ENCODE measurements at regions not wholly inside any gene's neighbourhood (a gene's known extent, or its start where the extent isn't known, plus 50 kb on each side); places are given as distances from the start of the nearest gene placed in this dataset.

DNA sequence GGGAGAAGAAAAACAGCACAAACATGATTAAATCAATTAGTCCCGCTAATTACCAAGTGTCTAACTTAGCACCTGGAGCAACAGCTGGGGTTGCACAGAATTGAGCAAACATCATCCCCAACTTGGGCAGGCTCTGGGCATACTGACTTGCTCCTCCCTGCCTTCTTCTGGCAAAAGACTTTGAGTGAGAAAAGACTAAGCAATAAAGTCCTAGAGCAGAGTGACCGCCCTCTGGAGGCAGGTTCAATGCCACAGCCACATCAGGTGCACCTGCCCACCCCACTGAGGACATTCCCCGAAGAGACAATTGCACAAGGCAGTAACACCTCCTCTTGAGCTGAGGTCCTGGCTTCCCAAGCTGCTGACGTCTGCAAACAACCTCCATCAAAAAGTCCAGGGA, 358.3 kb downstream of the SOX9 start:
- DNase-seq: no peak

DNA sequence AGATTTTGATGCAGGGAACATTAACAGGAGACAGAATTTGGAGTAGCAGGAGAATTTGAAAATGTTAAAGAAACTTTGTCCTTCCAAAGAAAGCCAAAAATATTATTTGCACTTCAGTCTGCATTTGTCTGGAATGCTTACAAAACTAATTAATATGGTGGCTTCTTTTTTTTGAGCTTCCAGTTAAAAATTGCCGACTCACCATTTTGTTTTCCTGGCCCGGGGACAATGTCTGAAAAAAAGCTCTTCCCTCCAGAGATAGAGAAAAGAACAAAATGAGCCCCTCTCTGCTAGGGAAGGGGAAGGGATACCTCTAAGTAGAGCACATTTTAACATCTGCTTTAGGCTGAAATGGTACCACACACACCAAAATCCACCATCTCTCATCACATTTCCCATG, 360.8 kb downstream of the SOX9 start:
- DNase-seq: no peak

DNA sequence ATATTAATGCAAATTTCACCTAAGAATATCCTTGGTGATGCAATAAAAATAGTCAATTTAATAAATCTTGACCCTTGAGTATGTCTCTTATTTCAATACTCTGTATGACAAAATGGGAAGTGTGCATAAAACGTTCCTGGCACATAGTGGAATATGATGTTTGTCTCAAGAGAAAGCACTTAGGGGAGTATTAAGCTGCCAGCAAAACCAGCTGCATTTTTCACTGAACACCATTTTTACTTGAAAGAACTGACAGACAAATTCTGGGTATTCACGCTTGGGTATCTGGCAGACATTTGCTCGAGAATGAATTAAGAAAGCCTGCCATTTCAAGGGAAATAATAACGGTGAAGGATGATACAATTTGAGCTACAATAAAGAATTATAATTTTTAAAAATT, 364.8 kb downstream of the SOX9 start:
- DNase-seq: no peak

DNA sequence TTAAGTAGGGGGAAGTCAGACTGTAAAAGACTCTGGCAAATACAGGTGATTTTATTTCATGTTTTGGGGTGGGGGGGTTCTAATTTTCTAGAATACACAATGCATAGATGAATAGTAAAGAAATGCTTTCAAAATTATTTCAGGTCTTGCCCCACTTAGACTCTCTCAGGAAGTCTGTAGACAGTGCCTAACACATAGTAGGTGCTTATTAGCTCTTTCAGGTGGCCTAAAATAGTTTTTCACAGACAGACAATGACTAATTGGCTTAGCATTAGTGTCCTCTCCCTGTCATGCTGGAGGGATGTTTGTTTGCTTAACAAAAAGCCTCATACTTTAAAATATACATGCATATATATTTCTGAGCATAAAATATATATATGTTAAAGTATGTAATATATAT, 366.0 kb downstream of the SOX9 start:
- DNase-seq: no peak

DNA sequence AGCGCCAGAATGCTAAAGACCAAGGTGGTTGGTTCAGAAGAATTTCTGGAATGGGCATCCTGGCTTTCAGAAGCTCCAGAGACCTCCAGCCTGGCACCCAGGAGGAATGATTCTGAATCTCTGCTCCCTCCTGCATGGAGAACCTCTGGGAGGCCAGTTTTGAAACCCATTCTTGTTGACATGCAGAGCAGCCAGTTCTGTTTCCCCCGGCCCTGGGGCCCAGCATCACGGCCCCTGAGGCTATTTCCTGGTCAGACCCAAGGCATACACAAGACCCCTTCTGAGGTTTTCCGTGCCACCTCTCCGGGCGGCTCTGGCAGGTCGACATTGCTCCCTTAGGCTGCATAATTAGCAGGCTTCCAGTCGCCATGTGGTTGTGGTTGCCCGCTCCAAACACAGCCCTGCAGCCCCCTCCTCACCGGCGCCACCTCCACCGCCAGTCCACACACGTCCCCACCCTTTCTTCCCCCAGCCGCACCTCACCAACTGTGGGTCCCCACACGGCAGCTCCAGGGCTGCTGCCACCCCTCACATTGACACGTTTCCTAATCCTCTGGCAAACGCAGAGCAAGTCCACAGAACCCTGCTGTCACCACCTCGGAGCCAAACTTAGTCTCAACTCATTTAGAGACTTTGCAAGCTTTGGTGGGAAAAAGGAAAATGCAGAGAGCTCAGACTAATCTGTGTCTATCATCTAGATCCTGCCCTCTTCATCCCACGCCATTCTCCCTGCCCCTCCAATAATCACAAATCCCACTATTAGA, 367.1 kb downstream of the SOX9 start:
- no peak for DNase-seq

DNA sequence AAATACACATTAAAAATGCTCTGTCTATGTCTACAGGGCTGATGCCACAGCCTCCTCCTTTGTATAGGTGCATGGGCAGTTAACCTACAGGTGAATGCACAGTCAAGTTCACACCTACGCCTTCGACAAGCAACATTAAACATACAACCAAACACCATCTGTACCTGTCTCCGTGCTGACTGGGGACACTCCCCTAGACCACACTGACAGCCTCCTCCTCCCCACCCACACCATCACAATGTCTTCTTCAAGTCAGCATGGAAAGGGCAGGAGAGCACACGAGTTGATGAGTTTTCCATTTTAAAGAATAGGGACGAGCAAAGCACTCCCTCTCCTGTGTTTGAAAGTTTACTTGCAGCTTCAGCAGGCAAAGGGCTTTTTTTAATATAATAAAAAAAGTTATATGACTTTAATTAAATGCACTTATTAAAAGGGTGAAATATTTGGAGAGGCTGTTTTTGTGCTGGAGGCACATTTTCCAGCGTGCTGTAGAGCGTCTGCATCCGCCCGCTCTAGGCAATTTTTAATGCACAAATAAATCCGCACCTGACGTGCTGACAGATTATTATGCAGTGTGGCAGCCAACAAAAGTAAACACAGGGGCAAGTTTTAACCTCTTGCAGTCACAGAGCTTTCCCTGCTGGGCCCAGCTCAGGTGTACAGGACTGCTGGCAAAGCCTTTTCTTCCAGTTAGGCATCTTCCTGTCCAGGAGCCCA, 367.9 kb downstream of the SOX9 start:
- no peak for DNase-seq

DNA sequence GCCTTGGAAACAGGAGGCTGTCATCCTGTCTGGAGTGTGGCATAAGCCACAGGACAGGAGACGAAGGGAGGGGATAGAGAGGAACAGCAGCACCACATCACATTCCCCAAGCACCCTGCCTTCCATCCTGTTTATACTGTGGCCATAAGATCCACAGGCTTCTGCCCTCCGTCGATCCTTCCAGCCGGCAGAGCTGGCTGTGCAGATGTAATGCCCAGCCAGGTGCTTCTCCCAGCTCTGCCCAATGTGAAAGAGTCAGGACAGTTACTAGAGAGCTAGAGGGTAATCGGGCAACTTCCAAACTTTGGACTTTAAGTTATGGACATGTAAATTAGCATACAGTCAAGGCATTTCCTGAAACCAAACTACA, 368.4 kb downstream of the SOX9 start:
- no peak for DNase-seq

DNA sequence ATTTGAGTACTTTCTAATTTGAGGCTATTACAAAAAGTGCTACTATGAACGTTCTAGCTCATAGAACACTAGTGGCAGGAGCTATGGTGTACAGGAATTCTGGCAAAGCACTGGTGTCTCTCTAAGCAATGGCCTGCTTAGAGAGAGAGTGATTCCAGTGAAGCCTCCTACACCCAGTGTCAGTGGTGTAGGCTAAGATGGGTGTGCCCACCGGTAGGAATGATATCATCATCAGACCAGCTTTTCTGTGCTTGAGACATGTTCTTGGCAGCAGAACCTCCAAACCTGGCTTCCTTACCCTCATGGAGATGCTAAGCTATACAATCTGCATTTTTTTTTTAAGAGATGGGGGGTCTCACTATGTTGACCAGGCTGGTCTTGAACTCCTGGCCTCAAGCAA, 370.3 kb downstream of the SOX9 start:
- DNase-seq: no peak

DNA sequence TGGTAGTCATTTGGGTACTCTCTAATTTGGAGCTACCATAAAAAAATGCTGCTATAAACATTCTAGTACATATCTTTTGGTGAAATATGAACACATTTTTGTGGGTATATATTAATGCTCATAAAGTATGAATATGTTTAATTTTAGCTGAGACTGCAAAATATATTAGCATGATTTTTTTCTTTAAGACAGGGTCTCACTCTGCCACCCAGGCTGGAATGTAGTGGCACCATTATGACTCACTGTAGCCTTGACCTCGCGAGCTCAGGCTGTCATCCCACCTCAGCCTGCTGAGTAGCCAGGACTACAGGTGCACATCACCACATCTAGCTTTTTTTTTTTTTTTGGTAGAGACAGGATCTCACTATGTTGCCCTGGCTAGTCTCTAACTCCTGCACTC, 371.7 kb downstream of the SOX9 start:
- no peak for DNase-seq

DNA sequence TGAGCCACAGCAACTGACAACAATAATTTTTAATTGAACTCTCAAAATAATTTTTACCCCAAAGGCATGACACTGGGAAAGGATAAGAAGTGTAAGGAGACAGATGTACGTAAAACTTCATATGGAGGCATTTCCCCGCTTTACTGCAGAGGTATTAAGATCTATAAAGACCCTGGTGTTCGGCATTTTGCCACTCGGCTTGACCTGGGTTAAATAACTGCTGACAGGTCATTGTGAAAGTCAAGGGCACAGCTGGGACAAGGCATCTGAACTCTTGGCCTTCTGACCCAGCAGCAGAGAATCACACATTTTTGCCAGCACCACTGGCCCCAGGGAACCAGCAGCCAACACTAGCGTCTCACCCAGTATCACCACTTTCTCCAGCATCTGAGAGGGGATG, 372.1 kb downstream of the SOX9 start:
- no peak for DNase-seq

DNA sequence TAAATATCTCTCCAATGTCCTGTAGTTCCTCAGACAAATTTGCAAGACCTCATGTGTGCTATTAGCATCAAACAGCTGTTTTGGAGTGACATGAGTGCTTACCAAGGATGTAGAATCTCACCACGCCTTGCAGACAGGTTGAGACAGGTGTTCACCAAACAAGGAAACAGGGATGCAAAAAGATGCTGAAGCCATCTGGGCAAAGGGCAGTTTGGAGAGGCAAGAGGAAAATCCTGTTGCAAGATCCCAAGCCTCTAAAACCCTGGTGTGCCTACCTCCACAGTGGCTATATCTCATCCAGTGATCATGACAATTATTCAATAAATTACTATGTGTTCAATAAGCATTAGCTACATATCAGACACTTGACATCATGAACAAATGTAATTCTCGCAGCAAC, 373.7 kb downstream of the SOX9 start:
- no peak for DNase-seq

DNA sequence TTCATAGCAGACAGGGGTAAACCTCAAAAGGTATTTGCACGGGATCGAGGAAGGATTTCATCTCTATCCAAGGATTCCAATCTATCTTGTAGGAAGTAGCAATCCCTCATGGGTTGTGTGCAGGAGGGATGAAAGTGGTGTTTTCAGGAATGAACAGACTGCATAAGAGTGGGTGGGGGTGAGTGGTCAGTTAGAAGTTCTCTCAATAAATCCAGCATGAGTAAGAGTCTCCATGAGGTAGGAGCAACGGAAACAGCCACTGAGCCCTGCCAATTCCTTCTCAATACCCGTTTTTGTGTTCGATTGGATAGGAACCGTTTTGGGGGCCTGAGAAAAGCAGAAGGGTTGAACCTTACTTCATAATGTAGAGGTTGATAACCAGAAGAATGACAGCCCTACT, 375.6 kb downstream of the SOX9 start:
- DNase-seq: no peak

DNA sequence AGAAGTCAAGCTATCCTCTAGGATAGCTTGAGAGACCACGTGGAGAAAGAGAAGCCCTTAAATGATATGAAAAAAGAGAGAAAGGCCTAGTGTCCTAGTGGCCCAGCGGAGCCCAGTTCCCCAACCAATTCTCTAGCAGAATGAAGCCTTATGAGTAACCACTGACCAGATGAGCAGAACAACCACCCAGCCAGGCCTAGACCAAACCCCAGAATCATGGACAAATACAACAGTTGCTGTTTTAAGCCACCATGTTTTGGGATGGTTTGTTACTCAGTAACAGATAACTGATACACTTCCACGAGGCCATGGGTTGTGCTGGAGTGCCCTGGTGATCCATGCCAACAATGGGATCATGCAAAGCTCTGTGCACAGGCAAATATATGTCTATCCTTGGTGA, 377.1 kb downstream of the SOX9 start:
- no peak for DNase-seq

DNA sequence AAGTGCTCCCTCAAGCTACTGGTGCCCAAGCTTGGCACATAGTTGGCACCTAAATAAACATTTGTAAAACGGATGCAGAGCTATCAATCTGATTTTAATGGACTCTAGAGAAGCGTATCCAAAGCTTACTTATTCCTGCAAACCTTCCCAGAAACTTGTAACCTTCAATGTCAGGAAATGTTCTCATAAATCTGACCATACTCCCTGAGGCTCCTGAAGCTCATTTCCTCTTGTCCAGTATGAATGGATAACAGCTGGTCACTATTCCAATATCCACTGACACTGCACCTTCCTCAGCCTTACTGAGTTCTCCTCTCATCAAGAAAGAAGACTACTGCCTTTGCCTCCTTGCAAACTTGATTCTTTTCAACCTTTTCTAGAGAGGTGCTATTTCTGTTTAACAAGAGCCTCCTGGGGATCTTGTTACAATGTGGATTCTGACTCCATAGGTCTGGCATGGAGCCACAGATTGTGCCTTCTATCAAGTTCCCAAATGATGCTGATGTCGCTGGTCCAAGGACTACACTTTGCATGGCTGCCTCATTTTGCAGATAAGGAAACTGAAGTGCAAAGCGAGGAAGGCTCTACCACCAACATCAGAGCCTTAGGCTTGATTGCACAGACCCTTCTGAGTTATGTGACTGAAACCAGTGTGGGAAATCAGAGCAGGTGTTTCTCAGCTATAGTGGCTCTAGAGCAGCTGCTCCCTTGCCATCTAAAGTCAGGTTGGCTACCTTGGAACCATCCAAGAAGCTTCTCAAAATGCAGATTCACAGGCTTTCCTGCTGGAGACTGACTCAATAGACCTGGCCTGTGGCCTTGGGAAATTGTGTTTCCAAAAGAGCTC, 377.8 kb downstream of the SOX9 start:
- no peak for DNase-seq

DNA sequence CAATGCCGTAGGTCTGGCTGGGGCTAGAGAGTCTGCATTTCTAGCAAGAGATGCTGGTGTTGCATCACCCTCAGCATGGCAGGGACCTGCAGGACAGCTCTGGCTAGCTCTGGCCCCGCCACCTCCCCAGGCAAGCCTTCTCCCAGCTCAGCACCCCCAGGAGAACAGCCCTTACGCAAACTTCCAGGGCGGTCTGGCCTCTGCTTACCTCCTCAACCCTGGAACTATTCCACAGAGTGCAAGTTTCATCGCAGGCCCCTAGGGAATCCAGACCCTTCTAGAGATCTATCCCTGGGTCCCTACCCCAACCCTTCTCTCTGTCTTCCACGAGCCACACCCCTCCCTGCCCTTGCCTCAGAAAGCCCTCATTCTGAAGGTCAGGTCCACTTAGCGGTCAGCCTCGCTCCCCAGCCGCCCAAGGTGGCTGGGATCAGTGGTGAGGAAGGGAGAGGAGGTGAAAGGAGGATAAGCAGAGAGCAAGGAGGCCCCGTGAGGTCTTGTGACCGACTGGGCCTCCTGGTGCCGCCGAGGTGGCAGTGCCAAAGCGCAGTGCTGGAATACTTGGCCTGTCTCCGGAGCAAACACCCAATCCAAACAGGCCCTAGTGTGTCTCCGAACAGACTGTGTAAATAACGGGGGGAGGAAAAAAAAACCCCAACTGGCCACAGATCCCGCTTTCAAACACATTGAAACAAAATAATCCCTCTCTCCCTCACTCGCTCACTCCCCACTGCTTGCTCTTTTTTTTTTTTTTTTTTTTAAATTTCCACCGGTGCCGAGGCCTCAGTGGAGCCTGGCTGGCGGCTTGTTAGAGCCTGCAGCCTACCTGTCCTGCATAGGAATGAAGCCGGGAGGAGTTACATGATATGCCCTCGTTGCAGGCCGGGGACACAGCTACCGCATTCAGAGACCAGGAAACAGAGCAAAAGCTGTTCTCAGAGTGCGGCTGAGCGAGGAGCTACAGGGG, 380.9 kb downstream of the SOX9 start:
- DNase-seq: no peak

DNA sequence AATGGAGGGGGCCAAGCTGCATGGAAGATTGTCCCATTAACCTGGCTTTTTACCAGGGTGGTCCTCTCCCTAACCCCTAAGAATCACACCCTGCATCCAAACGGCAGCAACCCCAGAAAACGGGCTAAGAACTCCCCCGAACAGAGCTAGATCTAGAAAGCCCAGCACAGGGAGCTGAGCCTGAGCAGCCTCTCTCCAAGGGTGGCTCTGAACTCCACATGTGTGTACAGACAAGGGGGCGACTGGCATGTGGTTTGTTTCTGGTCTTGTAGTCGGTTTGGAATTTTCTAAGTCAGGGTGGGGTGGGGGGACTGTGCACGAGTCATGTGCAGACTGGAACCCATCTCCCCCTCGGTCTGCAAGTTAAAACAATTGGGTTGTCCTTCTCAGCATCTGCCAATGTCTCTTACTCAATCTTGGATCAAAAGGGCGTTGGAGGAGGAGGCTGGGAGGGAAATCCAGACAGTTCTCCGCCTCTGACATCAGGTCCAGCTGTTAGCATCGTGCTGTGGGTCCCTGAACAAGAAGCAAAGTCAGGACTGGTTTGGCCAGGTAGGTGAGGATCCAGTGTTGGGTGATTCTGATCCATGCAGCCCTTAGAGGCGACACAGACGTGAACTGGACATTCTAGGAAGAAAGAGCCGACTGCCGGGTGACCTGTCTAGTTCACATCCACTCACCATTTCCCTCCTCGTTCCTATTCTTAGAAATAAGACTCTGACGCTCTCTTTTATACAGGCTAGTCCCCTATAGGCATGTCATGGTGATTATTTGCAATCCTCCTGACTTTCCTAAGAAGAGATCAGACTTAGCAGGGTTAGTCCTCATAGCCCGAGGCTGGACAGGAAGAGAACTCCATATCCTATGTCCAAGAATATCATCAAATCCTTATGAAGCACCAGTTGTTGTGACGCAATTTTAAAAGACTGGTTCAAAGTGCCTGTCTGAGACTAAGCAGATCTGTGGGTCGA, 381.8 kb downstream of the SOX9 start:
- no peak for DNase-seq

DNA sequence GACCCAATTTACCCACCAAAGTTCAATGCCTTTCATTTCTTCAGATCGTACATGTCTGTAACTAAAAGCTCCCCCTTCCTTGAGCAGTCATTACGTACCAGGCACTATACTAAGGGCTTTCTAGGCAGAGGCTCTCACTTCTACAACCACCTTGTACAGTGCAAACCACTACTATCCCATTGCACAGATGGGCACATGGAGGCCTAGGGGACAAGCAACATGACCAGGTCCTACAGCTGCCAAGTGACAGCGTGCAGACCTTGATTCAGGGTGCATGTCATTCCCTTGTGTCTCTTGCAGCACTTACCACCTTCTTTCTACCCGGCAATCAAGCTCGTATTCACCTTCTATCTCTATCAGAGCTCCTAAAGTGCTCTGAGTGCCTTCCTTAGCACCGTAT, 382.7 kb downstream of the SOX9 start:
- no peak for DNase-seq

DNA sequence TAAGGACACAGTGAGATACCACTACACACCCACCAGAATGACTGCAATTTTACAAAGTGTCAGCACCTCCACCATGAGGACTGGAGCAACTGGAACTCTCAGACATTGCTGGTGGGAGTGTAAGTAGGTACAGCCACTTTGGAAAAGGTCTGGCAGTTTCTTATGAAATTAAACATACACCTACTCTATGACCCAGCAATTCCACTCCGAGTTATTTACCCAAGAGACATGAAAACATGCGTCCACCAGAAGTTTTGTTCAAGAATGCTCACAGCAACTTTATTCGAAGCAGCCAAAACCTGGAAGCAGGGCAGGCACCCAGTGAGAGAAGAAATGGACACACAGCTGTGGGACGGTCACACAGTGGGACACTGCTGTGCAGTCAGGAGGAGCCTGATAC, 384.0 kb downstream of the SOX9 start:
- no peak for DNase-seq

DNA sequence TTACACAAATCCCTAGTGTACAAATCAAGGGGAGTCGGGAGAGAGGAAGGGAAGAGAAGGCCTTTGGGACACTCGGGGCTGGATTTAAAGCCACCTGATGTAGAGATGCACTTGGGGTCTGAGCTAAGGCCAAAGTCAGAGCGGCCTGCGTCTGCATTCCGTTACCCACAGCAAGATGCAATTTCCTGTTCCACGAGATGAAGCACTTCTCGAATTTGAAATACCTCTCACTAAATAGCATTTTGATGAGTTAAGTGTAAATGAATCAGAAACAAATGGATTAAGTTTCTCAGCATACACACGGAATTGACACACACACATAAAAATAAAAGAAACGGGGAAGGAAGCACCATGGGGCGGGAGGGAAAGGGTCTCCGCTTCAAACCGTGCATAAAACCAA, 386.0 kb downstream of the SOX9 start:
- no peak for DNase-seq

DNA sequence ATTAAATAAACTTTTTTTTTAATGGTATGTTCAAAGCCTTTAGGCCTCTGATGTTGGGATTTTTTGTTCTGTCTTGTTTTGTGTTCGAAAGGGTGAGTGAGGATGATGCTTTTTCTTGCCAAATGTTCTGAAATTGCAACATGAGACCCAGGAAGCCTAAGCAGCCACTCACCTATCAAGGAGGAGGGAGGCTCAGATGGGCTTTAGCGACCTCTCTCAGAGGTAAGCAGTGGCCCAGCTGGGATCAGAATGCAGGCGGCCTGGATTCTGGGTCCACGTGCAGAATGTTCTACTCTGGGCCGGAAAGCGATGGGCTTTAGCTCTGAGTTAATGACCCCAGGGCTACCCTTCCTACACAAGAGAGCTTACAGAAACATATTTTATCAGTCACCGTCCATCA, 386.6 kb downstream of the SOX9 start:
- no peak for DNase-seq

DNA sequence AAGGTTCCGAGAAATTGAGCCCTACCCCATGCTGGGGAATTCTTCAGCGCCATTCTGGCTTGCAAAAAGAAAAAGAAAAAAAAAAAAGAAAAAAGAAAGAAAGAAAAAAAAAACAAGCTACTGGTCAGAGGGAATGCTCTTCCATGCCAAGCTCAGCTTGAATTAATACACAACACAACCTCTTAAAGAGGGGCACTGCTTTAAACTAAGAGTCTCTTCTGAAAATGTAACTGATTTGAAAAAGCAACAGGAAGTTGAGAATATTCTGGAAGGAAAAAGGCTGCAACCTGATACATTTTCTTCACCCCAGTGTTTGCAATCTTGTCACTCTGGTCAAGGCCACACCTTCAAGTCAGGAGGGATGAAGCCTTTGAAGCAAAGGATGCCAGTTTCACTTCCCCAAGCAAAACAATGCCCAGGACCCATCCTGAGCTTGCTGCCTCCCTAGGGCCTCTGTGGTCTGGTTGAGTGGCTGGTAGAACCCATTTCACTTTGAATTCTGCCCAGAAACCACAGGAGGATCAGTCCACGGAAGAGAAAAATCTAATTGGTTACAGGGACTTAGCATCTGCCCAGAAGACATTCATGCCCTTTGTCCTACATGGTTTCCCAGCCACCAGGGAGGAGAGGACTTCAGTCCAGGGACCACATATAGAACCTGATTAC, 389.7 kb downstream of the SOX9 start:
- peak; percentile 30 for DNase-seq

Measured in HCEC 1CT (cell line).